Erythroblast (primary cell): ENCODE measurements at regions not wholly inside any gene's neighbourhood (a gene's known extent, or its start where the extent isn't known, plus 50 kb on each side); places are given as distances from the start of the nearest gene placed in this dataset.

Source experiments
- GATA1 ChIP-seq: IDR thresholded peaks from 2 replicates; pipeline ENCODE4 v1.6.1; 2011; ENCODE audit warnings: low read depth, mild to moderate bottlenecking, control low read depth, low read length, moderate library complexity
- POLR2A ChIP-seq: IDR thresholded peaks from 2 replicates; pipeline ENCODE4 v1.6.1; 2011; ENCODE audit warnings: mild to moderate bottlenecking, low read length

GRCh38 chr7:53418834-53419482 lies 383.5 kb downstream of the POM121L12 start:
- TF ChIP-seq POLR2A (no peak), GATA1 (no peak)
